ENCODE measurements at regions not wholly inside any gene's neighbourhood (a gene's known extent, or its start where the extent isn't known, plus 50 kb on each side); places are given as distances from the start of the nearest gene placed in this dataset.

DNA sequence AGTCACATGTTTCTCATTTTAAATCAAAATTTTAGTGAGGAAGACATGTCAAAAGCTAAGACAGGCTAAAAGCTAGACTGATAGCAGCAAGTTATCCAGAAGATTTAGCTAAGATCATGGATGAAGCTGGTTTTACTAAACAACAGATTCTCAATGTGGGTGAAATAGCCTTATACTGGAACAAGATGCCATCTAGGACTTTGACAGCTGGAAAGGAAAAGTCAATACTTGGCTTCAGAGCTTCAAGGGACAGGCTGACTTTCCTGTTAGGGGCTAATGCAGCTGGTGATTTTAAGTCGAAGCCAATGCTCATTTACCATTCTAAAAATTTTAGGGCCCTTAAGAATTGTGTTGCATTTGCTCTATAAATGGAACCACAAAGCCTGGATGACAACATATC is 455.3 kb upstream of the SLC10A2 start:
- Histone ChIP-seq H3K27ac (ENCODE audit: insufficient read depth, low read length) (no peak overlapping the region), H3K56ac (ENCODE audit: extremely low read depth, insufficient read depth, low read length) (no peak overlapping the region), H2BK20ac (ENCODE audit: low read depth, low read length) (no peak overlapping the region), H2BK15ac (ENCODE audit: low read depth, low read length) (no peak overlapping the region), H3K9me3 (ENCODE audit: control insufficient read depth, insufficient read depth, low read length) (no peaks in the 10 kb centered on the region; the same call in 1 of the 2 replicates), H4K20me1 (ENCODE audit: insufficient read depth, low read length) (no peaks in the 10 kb centered on the region), H2BK5ac (ENCODE audit: low read depth, low read length, poor library complexity, severe bottlenecking) (no peak overlapping the region), H3K4me3 (ENCODE audit: insufficient read depth, low read depth, low read length) (no peak overlapping the region), H4K8ac (ENCODE audit: low read depth in 2 of 2, low read length in 2 of 2) (no peak overlapping the region), H3K4ac (ENCODE audit: low read depth, low read length) (no peak overlapping the region), H3K27me3 (ENCODE audit: control insufficient read depth, insufficient read depth, low read length) (no peaks in the 10 kb centered on the region), H3K79me1 (ENCODE audit: low read depth in 1 of 2, low read length in 2 of 2) (no peaks in the 10 kb centered on the region), H2AK9ac (replicated peaks; ENCODE audit: low read depth, low read length, poor library complexity) (no peak overlapping the region), H3K9ac (ENCODE audit: low read depth, low read length) (no peak overlapping the region), H3K9me1 (ENCODE audit: insufficient read depth, low read length) (no peaks in the 10 kb centered on the region), H4K5ac (ENCODE audit: low read depth, low read length) (no peak overlapping the region), H3K4me1 (ENCODE audit: control insufficient read depth, insufficient read depth, low read length) (no peaks in the 10 kb centered on the region), H4K91ac (ENCODE audit: insufficient read depth, low read depth, low read length) (no peak overlapping the region), H3K23ac (ENCODE audit: low read depth, low read length) (no peak overlapping the region), H2BK120ac (ENCODE audit: low read depth, low read length) (no peak overlapping the region), H3K14ac (replicated peaks; ENCODE audit: low read depth, low read length) (no peak overlapping the region), H2AFZ (replicated peaks; ENCODE audit: low read length, poor library complexity) (no peak overlapping the region), H3K18ac (ENCODE audit: low read depth, low read length) (no peak overlapping the region), H2AK5ac (ENCODE audit: low read depth, low read length) (no peak overlapping the region), H3K4me2 (ENCODE audit: low read depth, low read length) (no peak overlapping the region), H3K36me3 (ENCODE audit: control insufficient read depth, insufficient read depth, low read length) (no peaks in the 10 kb centered on the region)
- ATAC-seq (ENCODE audit: low read depth) (no peak), DNase-seq (no peak)
- in situ Hi-C loops (cut with MboI; ENCODE audit: low sequenced_read_pairs) (no loop called here), intact Hi-C loops (cut with micrococcal nuclease) (no loop called here), dilution Hi-C loops (cut with HindIII; ENCODE audit: low sequenced_read_pairs, unreplicated experiment) (no loop called here)
- ChIA-PET CTCF (no interaction called here), POLR2A (ENCODE audit: unreplicated experiment) (no interaction called here)
- no peak for TF ChIP-seq SMC3 (IDR thresholded peaks at IDR 0.05; ENCODE audit: low read depth, low read length)
- TF ChIP-seq CTCF (conservative IDR thresholded peaks at IDR 0.05; ENCODE audit: low read depth, low read length) = no peak
- no peak for TF ChIP-seq CEBPB (IDR thresholded peaks at IDR 0.05; ENCODE audit: low read depth, low read length)
- TF ChIP-seq RFX5 (IDR thresholded peaks at IDR 0.05; ENCODE audit: low read depth, low read length) = no peak
- no peak for TF ChIP-seq MXI1 (IDR thresholded peaks at IDR 0.05; ENCODE audit: borderline replicate concordance, low read depth, low read length)
- no peak for TF ChIP-seq ELK1 (IDR thresholded peaks at IDR 0.05; ENCODE audit: borderline replicate concordance, low read depth, low read length)
- TF ChIP-seq BHLHE40 (IDR thresholded peaks at IDR 0.05; ENCODE audit: low read depth, low read length) = no peak
- no TSS peak for BruUV-seq (replicated peaks)
- no CpG with 5 or more reads among the region's 1 CpG for WGBS, 2 experiments (ENCODE audit: extremely low coverage in 2 of 2, insufficient read length in 1 of 2)

Data from IMR-90 (cell line).